GM21381 (cell line): ENCODE measurements at regions not wholly inside any gene's neighbourhood (a gene's known extent, or its start where the extent isn't known, plus 50 kb on each side); places are given as distances from the start of the nearest gene placed in this dataset.
"Not testable (repeated sequence)": the region's sequence is repeated elsewhere in the genome, so short reads cannot be mapped to it uniquely, and the experiment has no call there.

Experiments used
- ATAC-seq: cut with Tn5 transposase; IDR thresholded peaks from one replicate; pipeline ENCODE4 v1.9.1; 2021; ENCODE audit warnings: mild to moderate bottlenecking, moderate library complexity; ENCODE audit not compliant: unreplicated experiment

GRCh38 chr1:239125027-239125426, 261.3 kb upstream of the CHRM3 start:
- no peak for ATAC-seq

- no peak for ATAC-seq
Observed at GRCh38 chr1:239123260-239123659, 263.1 kb upstream of the CHRM3 start.

GRCh38 chr1:239112101-239112935, 274.1 kb upstream of the CHRM3 start:
- no peak for ATAC-seq

GRCh38 chr1:239107676-239108075, 278.7 kb upstream of the CHRM3 start:
- ATAC-seq, result no peak

- ATAC-seq, result not testable (repeated sequence)
Observed at GRCh38 chr1:239106689-239107088, 279.7 kb upstream of the CHRM3 start.

- ATAC-seq, result no peak
Observed at GRCh38 chr1:239098400-239099037, 287.8 kb upstream of the CHRM3 start.

- no peak for ATAC-seq
Observed at GRCh38 chr1:239091537-239091936, 294.8 kb upstream of the CHRM3 start.

- ATAC-seq, result no peak
Observed at GRCh38 chr1:239084459-239085080, 301.8 kb upstream of the CHRM3 start.

- not testable (repeated sequence) for ATAC-seq
Observed at GRCh38 chr1:239081947-239082346, 304.4 kb upstream of the CHRM3 start.

- ATAC-seq, result no peak
Observed at GRCh38 chr1:239067480-239067879, 318.9 kb upstream of the CHRM3 start.

- ATAC-seq, result no peak
Observed at GRCh38 chr1:239067058-239067457, 319.3 kb upstream of the CHRM3 start.

- ATAC-seq, result no peak
Observed at GRCh38 chr1:239061770-239062169, 324.6 kb upstream of the CHRM3 start.

GRCh38 chr1:239058190-239058589, 328.2 kb upstream of the CHRM3 start:
- ATAC-seq, result no peak

- ATAC-seq, result no peak
Observed at GRCh38 chr1:239056940-239057339, 329.4 kb upstream of the CHRM3 start.

GRCh38 chr1:239053279-239053678, 333.1 kb upstream of the CHRM3 start:
- no peak for ATAC-seq

GRCh38 chr1:239049571-239049970, 336.8 kb upstream of the CHRM3 start:
- ATAC-seq, result no peak

- ATAC-seq, result no peak
Observed at GRCh38 chr1:239044829-239045228, 341.5 kb upstream of the CHRM3 start.

GRCh38 chr1:239040523-239040922, 345.8 kb upstream of the CHRM3 start:
- ATAC-seq, result no peak

GRCh38 chr1:239031310-239031709, 355.1 kb upstream of the CHRM3 start:
- no peak for ATAC-seq

GRCh38 chr1:239025997-239026694, 360.2 kb upstream of the CHRM3 start:
- ATAC-seq, result no peak

- ATAC-seq, result no peak
Observed at GRCh38 chr1:239025223-239025622, 361.1 kb upstream of the CHRM3 start.
